SIG-M5 (cell line): ENCODE measurements at regions not wholly inside any gene's neighbourhood (a gene's known extent, or its start where the extent isn't known, plus 50 kb on each side); places are given as distances from the start of the nearest gene placed in this dataset.

Source experiments
- DNase-seq: peaks from one replicate; lab custom pipeline; 2025; lab: John Stamatoyannopoulos, UW

DNA sequence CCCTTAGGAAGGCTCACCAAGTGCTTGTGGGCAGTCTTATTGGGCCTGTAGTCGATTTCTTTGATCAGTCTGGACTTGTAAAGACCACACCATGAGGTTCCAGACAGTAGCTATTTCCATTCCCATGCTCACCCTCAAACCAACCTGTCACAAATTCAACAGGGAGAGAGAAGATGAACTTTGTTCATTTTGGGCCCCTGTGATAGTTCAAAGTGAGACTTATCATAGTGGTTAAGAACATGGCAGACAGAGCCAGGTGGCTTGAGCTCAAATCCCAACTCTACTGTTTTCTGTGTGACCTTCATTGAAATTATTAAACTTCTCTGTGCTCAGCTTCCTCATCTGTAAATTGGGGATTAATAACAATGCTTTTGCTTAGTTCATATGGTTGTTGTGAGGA is 53.9 kb upstream of the CTLA4 start:
- DNase-seq = no peak

DNA sequence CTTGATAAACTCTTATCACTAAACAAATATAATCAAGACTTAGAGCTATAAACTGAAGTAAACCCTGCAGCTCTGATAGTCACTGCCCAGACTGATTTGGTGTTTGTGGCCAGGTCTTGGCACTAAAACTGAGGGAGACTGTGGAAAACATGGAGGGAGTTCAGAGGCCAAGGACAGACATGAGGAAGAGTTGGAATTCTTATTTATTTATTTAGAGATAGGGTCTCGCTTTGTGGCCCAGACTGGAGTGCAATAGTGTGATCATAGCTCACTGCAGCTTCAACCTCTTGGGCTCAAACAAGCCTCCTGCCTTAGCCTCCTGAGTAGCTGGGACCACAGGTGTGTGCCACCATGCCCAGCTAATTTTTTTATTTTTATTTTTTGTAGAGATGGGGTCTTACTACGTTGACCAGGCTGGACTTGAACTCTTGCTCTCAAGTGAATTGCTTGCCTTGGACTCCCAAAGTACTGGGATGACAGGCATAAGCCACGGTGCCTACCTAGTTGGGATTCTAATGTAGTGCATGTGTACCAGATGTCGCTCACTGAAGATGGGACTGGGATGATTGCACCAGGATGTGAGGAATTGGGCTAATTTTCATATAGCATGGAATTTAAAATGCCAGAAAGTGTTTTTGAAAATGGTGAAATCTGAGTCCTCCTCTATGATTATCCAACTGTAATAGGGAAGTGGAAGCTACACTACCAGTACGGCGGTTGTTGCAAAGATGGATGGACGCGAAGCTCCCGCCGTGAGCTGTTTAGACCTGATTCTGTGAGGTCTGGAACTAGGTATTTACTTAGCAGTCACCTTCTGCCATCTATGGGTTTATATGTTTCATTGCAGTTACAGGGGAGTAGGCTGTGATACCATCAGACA is 52.7 kb upstream of the CTLA4 start:
- peak; percentile 35 for DNase-seq

DNA sequence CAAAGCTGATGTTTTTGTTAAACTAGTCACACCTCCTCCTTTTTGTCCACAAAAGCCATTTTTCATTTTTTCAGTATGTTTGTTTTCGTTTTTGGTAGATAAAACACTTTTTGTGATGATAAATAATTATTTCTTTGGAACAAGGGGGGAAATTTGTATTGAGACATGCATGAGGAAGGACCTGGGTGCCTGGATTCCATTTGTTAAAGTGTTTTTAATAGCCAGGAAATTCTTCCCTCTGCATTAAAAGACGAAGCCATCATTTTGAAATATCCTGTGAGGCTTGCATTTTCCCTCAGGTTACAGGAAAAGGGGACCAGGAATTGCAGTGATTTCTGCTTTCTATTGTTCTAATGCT is 52.1 kb upstream of the CTLA4 start:
- DNase-seq = no peak

DNA sequence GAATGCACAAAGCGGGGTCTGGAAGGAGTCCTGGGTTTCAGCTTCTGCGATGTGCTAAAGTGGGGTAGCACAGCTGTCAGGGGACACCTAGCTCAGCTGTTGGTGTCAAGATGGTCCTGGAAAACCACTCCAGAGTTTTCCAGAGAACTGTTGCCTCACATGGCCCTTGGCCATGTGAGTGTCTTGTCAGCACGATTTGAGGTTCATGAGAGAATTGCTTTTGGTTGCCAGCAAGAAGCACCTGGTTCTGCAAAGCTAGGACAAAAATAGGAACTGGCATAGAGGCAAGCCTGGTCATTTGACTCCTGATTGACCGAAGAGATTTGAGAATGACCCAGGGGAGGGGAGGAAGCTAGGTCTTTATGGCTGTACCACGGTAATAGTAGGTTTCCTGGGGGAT is 50.4 kb upstream of the CTLA4 start:
- no peak for DNase-seq
